ENCODE measurements at regions not wholly inside any gene's neighbourhood (a gene's known extent, or its start where the extent isn't known, plus 50 kb on each side); places are given as distances from the start of the nearest gene placed in this dataset.
"Not testable (repeated sequence)": the region's sequence is repeated elsewhere in the genome, so short reads cannot be mapped to it uniquely, and the experiment has no call there.

DNA sequence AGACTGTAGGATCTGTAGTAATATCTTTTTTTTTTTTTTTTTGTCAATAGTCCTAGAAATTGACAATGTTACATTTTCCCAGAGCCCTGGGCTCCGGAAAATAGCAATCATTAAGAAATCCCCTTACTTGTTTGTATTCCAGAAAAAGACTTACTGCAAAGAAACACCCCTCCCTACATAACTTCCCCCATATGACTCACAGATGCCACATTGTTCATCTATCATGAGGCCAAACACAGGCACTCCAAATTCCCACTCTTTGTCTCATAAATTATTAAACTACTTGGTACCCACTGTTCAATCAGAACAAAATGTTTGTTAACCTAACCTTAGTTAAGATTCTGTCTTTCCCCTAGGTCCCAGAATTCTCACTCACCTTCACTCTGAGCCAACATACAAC, 53.5 kb downstream of the TEX51 start:
- DNase-seq, result no peak

DNA sequence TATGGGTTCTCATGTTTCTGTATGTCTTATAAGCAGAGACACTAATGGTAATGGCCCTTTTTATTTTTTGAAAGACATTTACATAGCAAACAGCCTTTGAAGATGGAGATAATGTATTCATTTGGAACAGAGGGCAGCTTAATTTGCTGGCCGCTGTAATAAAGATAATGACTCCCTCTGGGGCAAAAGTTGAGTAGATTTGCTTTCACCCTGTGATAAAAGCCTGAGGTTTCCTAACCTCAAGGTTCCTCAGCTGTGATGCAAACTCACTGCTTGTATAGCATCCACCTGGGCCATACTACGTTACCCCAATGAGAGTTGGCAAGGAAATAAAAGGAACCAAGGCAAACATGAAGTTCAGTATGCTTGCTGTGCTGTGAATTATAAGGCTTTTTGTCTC, 54.8 kb downstream of the TEX51 start:
- DNase-seq, result peak; percentile 66 to 71

DNA sequence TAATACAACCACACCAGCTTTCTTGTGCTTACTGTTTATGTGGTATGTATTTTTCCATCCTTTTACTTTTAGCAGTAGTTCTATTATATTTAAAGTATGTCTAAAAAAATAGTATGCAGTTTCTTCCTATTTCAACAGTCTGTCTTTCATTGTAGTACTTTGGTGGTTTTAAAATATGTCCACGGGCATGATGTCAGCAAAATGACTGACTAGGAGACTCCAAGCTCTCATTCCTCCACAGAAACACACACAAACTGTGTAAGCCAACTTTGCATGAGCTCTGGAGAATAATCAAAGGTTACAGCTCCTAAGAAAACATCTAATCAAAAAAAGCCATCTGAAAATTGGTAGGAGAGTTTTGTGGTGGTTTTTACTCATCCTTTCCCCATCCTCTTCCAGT, 56.1 kb downstream of the TEX51 start:
- DNase-seq, result no peak

DNA sequence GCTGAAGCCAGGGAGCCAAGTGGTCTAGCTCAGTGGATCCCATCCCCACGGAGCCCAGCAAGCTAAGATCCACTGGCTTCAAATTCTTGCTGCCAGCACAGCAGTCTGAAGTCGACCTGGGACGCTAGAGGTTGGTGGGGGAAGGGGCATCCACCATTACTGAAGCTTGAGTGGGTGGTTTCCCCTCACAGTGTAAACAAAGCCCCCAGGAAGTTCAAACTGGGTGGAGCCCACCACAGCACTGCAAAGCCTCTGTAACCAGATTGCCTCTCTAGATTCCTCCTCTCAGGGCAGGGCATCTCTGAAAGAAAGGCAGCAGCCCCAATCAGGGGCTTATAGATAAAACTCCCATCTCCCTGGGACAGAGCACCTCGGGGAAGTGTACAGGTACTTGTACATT, 58.1 kb downstream of the TEX51 start:
- DNase-seq, result not testable (repeated sequence)

DNA sequence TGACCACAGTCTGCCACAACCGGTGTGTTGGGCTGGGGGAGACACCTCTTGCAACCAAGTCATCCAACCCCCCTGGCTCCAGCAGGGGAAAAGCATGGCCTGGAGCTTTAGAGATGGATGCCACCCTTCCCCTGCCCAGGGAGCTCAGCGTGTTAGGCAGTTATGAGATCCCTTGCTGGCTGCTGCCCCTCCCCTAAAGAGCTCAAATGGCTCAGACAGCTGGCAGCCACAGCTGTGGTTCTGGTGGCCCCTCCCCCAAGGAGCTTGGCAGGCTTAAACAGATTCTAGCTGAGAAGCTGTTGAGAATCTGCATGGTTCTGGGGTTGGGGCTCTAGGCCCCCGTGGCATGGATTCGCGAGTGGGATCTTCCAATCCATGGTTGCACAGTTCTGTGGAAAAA, 64.7 kb downstream of the TEX51 start:
- DNase-seq, result no peak

DNA sequence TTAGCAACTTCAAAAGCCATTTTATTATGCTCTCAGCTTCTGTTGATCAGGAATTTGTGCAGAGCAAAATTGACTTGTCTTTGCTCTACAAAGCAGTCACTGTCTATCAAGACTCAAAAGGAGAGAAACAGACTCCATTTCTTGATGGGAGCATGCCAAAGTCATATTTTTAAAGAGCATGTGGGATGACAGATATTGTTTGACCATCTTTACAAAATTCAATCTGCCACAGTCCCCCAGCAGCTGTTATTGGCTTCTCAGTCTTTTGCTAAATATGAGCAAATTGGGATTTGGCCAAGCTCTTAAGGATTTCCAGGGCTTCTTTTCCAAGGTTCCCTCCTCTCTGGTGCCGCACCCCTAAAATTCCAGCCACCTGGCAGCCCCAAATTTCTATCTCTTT, 67.9 kb downstream of the TEX51 start:
- no peak for DNase-seq

DNA sequence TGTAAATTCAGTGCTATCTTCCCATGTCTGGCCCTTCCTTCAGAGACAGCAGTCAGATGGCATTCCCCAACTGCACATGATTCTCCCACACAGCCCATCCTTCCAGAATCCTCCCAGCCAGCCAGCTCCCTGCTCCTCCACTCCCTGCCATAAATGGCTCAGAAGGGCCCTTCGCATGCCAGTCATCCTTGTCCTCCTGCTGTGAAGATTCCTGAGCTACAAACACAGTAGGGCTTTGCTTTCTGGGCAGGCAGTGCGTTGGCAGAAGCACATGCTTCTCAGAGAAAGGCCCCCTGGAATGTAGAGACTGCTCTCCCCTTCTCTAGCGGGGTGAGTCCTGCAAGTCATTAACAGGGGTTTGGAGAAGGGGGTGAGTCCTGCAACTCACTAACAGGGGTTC, 71.9 kb downstream of the TEX51 start:
- DNase-seq, result no peak

DNA sequence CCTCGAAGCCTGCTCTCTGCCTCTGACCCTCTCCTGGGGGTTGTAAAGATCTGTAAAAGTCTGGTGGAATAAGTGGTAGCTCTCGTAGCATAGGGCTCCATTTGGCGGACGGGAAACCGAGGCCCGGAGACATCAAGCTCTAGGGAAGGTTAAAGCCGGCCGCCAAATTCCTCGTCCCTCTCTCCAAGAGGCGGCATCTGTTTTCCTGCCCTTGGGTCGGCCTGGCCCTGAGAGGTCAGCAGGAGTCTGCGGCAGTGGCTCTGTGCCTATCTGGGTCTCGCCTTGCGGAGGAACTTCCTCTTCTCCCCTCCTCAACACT, 72.4 kb downstream of the TEX51 start:
- DNase-seq, result no peak

DNA sequence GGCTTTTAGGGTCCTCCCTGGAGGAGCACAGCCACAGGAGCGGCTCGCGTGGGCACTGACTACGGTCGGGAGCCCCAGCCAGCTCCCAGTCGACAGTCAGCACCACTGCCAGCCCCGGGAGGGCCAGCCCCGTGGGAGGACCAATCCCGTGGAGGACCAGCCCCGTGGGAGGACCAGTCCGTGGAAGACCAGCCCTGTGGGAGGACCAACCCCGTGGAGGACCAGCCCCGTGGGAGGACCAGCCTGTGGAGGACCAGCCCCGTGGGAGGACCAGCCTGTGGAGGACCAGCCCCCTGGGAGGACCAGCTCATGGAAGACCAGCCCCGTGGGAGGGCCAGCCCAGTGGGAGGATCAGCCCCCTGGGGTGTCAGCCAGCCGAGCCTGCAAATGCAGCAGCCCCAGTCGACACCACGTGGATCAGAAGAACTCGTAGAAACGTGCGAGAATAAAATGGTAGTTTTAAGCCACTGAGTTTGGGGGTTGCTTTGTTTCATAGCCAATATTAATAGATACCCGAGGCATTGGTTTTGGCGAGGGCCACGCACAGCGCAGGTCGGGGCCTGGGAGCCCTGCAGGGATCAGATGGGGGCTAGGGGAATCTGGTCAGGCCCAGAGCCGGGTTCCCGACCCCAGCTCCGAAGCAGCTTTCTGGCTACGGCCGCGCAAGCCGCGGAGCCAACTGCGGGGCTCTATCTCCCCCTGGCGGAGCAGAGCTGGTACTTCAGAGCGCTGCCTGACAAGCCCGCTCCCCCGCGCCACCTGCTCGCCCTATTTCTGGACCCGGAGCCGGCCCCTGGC, 73.0 kb downstream of the TEX51 start:
- peak; percentile 28 to 64 for DNase-seq

DNA sequence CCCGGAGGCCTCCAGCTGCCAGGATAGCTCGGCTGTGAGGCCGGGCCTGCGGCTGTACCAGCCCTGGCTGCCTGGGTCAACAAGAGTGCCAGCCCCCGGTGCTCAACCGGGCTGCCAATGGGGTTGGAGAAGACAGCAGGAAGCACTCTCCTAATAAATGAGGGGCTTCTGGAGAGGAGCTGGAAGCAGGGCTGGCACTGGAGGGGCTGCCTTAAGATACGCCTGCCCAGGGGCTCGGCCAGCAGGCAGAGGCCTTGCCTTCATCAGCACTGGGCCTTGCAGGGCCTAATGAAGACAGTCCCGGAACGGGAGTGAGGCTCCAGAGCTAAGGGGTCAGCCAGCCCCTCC, 73.6 kb downstream of the TEX51 start:
- no peak for DNase-seq

DNA sequence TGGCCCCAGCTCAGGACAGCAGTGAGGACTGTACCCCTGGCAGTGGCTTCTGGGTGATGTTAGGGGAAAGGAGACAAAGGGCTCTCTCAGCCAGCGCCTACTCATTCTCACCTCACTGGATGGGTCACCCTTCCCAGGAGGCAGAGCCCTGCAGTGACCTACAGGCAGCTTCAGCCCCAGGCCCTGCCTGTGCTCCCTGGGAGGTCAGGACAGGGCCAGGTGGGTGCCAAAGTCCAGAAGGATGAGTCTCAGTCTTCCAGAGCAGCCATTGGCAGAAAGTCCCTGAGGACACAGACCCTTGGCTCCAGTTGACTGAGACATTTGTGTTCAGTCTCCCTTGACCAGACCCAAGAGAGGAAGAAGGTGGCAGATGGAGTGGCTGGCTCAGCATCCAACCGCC, 75.1 kb downstream of the TEX51 start:
- DNase-seq, result no peak

DNA sequence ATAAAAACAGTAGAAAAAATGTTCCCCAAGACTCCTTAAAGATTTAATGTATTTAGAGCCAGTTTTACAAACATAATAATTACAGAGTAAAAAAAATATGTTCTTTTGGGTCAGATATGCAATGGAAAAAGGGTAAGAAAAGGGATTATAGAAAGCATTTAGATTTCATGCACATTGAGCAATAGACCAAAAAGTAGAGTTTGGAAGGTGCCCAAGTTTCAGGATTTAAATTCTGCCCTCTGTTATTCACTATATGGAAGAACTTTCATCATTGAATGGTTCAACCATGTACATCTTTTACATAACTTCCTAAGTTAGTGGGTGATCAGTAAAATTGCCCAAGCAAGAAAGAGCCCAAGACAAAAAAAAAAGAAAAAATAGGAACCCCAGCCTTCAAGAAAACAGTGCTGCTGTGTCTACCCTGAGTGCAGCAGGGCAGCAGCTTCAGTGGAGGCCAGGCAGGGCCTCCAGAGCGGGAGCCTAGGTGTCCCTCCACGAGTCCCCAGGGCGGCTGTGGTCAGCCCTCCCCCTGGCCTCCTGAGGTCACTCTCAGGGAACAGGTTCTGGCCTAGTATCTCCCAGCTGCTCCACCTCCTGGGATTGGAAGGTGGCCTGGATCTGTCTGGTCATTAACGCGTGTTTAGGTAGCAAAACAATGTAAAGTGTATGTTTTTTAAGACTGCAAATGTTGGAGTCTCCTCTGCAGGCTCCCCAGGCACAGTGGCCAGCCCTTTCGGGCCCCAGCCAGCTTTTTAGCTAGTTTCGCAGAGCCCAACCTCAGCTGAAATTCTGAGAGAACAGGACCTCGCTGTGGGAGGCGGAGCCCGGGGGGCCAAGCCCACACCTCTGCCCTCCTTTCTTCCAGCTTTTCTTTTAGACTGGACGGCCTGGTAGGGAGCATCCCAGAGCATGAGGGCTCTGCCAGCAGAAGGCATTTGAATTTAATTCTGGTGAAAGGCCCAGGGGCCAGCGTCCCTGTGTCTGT, 77.3 kb downstream of the TEX51 start:
- DNase-seq, result no peak

DNA sequence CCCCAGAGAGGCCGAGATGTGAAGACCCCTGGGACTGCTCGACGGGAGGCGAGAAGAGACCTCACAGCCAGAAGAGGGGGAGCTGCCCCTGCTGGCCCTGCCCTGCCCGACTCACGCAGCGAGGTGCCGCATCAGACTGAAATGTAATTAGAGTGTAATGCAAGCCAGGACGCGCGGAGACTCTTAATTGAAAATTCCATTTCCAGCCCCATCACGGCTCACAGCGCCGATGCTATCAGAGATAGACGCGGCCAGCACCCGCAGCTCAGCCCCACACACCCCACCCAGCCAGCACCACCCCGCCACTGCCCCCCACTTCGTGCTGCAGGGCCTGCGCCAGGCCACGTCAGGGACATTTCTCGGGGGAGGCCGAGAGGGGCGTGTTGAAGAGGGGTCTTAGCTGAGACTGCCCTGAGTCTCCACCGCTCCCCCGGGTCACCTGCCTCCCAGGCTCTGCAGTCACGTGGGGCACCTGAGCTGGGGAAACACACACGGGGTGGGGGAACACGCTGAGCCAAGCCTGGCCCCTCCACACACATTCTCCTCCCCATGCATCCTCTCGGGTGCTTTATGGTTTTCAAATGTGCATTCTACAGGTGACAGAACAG, 78.1 kb downstream of the TEX51 start:
- no peak for DNase-seq

DNA sequence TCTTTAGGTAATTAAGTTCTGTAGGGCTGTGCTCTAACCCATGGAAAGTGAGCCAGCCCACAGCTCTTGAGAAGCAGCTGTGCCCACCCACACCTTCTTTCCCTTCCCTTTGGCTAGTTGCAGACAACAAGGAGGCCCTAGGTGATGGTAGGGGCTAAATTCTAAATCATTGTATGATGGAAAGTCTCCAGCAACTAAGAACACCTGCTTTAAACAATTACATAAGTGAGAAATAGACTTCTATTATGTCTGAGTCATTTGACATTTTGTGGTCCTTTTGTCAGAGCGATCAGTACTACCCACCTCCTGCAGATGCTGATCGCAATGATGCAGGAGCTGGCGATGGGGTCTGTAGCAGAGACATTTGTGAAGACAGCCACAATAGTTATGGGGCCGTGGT, 79.6 kb downstream of the TEX51 start:
- no peak for DNase-seq

DNA sequence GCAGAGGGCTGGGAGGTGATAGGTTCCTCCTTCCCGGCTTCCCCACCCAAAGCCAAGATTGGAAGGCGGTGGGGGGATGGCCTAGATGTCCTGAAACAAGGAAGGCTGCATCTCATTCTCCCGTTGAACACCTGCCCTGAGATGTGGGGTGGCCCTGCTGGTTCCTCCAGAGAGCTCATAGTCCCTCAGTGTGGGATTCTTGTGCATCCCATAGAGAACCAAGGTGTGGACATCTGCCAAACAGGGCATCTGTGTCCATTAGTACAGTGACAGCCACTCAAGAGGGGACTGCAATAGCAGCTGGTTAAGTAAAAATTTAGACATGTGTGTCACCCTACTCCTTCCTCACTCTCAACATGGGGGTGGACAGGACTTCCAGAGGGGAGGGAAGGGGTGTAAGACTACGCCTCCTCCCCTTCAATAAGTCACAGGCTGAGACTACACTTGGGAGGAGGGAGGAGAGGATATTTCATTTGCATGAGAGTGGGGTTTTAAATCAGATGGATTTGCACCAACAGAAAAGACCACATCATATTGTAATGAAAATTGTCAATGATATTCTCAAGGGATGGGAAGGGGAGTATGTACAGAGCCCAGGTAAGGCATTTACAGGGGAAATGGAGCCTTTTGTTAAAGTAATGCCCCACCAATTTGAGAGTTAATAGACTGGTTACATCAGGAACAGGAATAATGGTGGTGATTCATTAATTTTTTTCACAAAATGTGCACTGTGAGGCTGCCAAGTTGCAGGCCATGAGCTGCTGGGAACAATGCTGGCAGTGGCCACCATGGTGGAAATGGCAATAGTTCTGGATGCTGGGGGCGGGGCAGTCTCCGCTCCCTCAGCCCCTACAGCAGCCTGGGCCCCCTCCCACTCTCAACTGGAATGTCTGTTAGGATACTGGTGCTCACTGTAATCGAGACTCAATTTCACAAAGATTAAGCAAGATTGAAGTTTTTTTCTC, 80.6 kb downstream of the TEX51 start:
- no peak for DNase-seq

DNA sequence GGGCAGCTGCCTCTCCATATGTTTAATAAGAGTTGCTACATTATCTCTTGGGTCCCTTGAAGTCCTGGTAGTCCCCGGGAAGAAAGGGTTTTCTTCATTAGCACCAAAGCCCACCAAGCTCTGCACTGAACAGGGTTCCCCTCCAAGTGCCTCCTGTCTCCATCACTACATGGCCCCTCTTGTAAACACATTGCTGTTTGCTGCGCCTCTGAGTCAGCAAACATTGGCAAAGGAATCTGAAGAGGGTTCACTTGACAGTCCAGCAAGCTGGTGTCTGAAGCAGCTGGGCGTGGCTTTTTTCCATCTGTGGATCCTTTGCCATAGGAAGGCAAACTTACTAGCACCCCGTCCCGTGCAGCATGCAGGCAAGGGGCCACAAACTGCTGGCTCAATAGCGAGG, 82.8 kb downstream of the TEX51 start:
- DNase-seq, result no peak

DNA sequence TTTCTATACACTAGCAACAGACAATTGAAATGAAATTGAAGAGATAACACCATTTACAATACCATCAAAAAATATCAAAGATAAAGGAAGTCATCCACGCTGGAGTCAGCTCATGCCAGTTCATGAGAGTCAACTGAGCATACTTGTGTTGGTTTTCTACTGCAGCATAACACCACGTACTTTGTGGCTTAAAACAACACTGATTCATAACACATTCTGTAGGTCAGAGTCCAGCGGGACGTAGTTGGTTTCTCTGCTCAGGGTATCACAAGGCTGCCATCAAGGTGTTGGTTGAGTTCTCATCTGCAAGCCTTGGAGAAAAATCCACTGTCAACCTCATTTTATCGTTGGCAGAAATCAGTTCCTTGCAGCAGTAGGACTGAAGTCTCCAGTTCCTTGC, 84.2 kb downstream of the TEX51 start:
- DNase-seq, result no peak

DNA sequence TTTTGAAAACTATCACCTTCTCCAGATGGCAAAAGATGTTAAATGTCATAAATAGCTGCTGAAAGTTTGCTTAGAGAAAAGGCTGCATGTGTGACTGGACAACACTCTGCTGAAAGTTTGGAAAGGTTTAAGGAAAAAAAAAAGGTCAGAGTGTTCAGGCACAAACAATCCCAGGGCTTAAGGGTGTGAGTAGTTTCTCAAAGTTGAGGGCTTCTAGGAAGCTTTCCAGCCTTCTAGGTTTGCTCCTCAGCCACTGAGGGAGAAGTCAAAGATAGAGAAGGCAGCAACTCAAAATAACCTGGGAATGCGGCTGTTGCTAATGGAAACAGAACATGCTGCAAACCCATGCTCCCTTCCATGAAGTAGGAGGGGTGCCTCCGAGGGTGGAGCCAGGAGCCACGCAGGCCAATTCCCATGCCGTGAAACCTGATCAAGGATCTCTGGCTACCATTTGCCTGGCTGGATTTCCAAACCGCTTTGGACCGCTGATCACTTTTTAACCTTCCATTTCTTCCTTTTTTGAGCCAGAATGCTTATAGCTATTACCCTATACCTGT, 88.0 kb downstream of the TEX51 start:
- no peak for DNase-seq

DNA sequence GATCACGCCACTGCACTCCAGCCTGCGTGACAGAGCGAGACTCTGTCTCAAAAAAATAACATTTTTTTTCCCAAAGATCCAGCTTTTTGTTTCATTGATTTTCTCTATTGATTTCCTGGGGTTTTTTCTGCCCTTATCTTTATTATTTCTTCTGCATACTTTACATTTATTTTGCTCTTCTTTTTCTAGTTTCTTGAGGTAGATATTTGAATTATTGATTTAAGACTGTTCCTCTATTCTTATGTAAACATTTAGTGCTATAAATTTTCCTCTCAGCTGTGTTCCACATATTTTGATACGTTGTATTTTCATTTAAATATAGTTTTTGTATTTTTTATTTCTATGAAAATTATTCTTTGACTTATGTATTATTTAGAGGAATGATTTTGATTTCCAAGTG, 89.8 kb downstream of the TEX51 start:
- no peak for DNase-seq

DNA sequence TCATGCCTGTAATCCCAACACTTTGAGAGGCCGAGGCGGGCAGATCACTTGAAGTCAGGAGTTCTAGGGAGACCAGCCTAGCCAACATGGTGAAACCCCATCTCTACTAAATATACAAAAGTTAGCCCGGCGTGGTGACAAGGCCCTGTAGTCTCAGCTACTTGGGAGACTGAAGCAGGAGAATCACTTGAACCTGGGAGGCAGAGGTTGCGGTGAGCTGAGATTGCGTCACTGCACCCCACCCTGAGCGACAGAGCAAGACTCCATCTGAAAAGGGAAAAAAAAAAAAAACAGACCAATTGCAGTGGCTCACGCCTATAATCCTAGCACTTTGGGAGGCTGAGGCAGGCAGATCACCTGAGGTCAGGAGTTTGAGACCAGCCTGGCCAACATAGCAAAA, 90.4 kb downstream of the TEX51 start:
- DNase-seq, result not testable (repeated sequence)

DNA sequence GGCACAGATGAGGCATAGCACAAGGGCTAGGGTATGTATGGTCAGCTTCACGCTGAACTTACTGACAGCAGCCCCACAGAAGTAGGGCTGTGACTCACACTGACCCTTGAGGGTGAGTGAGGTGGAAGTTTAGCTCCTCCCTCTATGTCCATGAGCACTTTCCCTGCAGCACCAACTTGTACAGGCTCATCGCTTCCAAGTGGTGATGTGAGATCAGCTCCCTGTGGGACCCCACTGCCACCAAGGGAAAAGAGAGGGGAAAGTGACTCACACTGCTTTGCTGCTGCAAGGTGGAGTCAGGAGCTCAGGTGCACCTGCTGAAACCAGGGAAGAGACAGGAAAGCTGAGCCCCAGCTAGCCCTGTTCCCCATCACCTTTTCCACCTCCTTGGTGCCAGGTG, 91.5 kb downstream of the TEX51 start:
- DNase-seq, result no peak
